A673 (cell line): ENCODE measurements at regions not wholly inside any gene's neighbourhood (a gene's known extent, or its start where the extent isn't known, plus 50 kb on each side); places are given as distances from the start of the nearest gene placed in this dataset.

ENCODE experiments used
- EZH2 ChIP-seq: fragments of 200-600 bp; sonication (generic); IDR thresholded peaks from 2 replicates; pipeline ENCODE4 v1.6.1; 2017; ENCODE audit warnings: borderline replicate concordance, low read depth, mild to moderate bottlenecking, mixed read lengths, antibody characterized with exemption, low read length; ENCODE audit not compliant: poor library complexity, severe bottlenecking
- TF ChIP-seq, protein P1 (sequence below): fragments of 300-800, 200-600 bp; sonication (generic); conservative IDR thresholded peaks from 2 replicates; pipeline ENCODE4 v1.5.1; 2017; ENCODE audit warnings: low read depth, mild to moderate bottlenecking, antibody characterized with exemption, low read length, moderate library complexity, mixed read lengths

DNA sequence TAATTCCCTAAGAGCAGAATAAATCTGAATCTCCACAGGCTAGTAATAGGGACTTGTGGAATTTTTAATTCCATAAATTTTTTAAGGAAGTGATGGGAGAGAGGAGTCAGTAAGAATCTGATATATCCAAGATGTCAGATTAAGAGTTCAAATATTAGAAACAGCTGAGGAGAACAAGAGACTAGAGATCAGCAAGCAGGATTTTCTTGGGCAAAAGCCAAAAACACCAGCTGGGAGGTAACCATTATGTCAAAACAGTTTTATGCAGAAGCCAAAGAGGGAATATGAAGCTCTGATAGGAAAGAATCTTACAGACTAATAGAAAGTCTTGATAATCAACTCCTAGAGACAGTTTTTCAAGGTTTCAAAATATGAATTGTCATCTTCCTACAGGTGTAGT lies 72.2 kb upstream of the RBPJ start:
- TF ChIP-seq, protein P1, sequence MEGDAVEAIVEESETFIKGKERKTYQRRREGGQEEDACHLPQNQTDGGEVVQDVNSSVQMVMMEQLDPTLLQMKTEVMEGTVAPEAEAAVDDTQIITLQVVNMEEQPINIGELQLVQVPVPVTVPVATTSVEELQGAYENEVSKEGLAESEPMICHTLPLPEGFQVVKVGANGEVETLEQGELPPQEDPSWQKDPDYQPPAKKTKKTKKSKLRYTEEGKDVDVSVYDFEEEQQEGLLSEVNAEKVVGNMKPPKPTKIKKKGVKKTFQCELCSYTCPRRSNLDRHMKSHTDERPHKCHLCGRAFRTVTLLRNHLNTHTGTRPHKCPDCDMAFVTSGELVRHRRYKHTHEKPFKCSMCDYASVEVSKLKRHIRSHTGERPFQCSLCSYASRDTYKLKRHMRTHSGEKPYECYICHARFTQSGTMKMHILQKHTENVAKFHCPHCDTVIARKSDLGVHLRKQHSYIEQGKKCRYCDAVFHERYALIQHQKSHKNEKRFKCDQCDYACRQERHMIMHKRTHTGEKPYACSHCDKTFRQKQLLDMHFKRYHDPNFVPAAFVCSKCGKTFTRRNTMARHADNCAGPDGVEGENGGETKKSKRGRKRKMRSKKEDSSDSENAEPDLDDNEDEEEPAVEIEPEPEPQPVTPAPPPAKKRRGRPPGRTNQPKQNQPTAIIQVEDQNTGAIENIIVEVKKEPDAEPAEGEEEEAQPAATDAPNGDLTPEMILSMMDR, result no peak
- TF ChIP-seq EZH2, result no peak
